GM19372 (cell line): ENCODE measurements at regions not wholly inside any gene's neighbourhood (a gene's known extent, or its start where the extent isn't known, plus 50 kb on each side); places are given as distances from the start of the nearest gene placed in this dataset.
"Not testable (repeated sequence)": the region's sequence is repeated elsewhere in the genome, so short reads cannot be mapped to it uniquely, and the experiment has no call there.

Experiments used
- ATAC-seq: cut with Tn5 transposase; IDR thresholded peaks from one replicate; pipeline ENCODE4 v1.9.1; 2021; ENCODE audit warnings: mild to moderate bottlenecking, low read depth, moderate library complexity; ENCODE audit not compliant: unreplicated experiment

DNA sequence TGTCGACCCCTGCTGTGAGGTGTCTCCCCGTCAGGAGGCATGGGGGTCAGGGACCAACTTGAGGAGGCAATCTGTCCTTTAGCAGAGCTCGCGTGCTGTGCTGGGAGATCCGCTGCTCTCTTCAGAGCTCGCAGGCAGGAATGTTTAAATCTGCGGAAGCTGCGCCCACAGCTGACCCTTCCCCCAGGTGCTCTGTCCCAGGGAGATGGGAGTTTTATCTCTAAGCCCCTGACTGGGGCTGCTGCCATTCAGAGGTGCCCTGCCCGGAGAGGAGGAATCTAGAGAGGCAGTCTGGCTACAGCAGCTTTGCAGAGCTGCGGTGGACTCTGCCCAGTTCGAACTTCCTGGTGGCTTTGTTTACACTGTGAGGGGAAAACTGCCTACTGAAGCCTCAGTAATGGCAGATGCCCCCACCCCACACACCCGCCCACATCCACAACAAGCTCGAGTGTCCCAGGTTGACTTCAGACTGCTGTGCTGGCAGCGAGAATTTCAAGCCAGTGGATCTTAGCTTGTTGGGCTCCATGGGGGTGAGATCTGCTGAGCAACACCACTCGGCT, 133.1 kb downstream of the CENPC start:
- not testable (repeated sequence) for ATAC-seq

DNA sequence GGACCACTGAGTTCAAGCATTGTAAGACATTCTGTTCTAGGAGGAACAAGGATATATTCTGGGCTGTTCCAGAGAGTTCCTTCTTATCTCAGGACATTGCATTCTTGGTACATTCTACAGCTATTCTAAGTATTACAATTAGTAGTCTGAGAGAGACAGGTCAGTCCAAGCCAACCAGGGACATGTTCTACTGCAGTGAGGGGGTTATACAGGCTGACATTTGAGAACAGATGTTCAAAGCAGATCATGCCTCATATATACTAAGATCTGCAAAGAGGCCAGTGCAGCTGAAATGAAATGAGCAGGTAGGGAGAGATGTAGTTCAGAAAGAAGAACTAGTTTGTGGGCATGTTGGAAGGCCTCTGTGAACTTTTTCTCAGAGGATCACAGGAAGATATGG, 142.0 kb downstream of the CENPC start:
- no peak for ATAC-seq

DNA sequence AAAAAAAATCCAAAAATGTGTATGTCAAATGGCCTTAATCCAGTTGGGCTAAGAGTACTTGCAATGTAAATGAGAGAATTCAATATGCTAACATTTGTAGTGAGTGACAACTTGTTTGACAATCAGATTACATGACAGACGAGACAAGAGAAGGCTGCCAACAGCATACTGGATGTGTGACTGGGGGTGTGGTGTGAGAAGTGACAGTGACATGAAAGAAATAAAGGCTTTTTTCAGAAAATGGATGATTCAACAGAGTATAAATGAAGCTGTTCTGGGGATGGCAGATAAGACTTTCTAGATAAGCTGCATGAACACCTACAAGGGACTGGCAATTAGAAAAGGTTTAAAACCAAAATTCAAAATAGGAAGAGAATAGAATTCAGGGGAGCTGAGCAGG, 143.4 kb downstream of the CENPC start:
- ATAC-seq: no peak

DNA sequence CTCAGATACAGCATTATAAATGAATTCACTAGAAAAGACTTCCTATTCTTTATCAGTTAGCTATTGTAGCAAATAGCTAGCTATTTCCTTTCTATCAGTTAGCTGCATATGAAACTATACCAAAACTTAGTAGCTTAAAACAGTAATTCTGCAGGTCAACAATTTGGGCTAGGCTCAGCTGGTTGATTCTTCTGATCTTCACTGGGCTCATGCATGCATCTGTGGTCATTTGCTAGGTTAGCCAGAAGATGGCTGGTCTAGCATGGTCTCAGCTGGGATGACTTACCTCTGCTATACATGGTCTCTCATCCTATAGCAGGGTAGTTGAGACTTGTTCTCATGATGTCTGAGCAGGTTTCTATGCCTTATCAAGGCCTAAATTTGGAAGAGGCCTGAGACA, 147.4 kb downstream of the CENPC start:
- no peak for ATAC-seq

DNA sequence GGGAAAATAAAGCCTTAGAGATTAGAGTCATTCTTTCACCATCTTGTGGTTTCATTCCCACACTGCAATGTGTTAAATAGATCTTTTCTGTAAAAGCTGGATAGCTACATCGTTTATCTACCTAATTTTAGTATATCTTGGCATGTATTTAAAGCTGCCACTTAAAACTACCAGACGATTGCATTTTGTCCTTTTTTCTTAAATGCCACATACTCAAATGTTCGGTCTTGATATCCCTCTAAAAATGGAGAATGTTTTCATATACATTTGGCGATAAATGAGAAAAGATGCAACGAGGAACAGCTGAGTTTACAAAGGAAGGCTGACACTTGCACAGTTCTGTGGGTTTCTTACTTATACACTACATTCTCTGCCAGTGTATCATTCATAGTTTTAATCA, 148.3 kb downstream of the CENPC start:
- no peak for ATAC-seq

DNA sequence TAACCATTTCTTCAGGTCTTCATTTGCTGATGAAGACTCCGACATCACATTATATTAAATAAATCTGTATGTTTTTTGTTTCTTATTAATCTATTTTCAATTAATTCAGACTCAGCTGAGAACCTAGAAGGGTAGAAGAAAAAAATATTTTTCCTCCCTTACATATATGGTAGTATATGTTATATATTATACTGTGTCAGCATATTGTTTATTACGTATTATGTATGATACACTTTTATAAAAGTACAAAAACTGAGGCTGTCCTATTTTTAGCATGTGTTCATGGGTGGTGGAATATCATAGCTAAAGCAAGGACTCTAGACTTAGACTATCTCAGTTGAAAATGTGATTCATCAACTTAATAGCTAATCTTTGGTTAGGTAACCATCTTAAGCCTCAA, 149.3 kb downstream of the CENPC start:
- ATAC-seq: no peak

DNA sequence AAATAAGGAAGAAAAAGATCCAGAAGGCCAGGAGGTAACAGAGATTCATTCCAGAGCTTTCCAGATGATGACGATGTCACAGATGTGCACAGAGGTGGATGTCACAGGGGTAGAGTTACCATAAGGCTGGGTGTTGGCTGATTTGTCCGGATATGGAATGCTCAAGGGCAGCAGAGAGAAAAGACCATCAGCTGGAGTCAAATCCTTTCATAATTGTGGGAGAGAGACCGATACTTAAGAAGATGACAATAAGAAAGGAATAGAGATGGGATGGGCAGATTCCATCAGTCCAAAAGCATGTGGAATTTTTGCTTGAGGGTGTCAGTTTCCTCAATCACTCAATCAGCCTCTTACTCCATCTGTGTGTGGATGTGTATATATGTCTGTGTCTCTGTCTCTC, 150.4 kb downstream of the CENPC start:
- ATAC-seq: no peak

DNA sequence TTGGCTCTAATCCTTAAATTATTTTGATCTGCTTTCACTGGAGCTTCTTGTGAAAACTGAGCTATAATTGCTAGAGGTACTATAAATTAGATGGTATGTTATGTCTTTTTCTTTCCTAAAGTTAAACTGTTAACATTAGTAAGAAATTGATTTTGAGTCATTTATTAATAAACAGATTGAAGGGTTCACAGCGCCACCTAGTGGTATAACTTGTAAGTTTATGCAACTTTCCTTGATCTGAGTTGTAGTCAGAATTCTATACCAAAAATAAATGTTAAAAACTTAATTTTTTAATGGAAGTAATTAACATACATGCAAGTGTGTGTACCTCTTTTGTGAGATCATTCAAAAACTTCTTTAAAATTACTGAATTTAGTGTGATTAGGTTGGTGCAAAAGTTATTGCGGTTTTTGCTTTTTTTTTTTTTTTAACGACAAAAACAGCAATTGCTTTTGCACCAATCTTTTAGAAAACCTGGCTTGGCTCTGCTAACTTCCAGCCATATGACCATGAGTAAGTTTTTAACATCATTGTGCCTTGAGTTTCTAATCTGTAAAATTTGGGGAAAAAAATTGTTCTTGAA, 151.5 kb downstream of the CENPC start:
- no peak for ATAC-seq

DNA sequence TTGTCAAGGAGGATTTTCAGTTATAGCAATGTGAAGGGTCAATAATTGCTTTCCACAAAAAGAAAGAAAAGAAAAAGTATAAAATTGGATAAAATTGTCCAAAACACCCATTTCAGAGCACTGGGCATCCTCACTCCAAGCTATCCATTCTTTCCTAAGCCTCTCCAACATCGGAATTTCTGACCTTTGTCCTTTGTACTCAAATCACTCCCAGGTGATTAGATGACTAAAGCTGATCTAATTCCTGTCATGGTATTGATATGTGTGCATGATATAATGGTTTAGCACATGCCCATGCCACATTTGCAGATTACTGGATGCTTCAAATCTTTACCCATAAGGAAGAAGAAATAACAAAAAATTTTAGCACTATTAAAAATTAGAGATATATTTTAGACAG, 152.3 kb downstream of the CENPC start:
- no peak for ATAC-seq

DNA sequence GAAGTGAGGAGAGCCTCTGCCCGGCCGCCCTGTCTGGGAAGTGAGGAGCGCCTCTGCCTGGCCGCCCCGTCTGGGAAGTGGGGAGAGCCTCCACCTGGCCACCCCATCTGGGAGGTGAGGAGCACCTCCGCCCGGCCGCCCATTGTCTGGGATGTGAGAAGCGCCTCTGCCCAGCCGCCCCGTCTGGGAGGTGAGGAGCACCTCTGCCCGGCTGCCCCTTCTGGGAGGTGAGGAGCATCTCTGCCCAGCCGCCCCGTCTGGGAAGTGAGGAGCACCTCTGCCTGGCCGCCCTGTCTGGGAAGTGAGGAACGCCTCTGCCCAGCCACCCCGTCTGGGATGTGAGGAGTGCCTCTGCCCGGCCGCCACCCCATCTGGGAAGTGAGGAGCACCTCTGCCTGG, 163.9 kb downstream of the CENPC start:
- ATAC-seq: not testable (repeated sequence)

DNA sequence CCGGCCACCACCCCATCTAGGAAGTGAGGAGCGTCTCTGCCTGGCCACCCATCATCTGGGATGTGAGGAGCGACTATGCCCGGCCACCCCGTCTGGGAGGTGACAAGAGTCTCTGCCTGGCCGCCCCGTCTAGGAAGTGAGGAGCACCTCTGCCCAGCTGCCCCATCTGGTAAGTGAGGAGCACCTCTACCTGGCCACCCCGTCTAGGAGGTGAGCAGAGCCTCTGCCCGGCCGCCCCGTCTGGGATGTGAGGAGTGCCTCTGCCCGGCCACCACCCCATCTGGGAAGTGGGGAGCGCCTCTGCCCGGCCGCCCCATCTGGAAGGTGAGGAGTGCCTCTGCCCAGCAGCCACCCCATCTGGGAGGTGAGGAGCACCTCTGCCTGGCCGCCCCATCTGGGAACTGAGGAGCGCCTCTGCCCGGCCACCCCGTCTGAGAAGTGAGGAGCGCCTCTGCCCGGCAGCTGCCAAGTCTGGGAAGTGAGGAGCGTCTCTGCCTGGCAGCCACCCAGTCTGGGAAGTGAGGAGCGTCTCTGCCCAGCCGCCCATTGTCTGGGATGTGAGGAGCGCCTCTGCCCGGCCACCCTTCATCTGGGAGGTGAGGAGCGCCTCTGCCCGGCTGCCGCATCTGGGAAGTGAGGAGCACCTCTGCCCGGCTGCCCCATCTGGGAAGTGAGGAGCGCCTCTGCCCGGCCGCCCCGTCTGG, 164.4 kb downstream of the CENPC start:
- not testable (repeated sequence) for ATAC-seq

DNA sequence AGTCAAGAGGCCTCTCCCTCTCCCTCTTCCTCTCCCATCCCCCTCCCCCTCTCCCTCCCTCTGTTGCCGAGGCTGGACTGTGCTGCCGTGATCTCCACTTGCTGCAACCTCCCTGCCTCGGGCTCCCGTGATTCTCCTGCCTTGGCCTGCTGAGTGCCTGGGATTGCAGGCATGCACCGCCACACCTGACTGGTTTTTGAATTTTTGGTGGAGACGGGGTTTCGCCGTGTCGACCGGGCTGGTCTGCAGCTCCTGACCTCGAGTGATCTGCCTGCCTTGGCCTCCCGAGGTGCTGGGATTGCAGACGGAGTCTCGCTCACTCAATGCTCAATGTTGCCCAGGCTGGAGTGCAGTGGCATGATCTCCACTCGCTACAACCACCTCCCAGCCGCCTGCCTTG, 165.1 kb downstream of the CENPC start:
- ATAC-seq: no peak

DNA sequence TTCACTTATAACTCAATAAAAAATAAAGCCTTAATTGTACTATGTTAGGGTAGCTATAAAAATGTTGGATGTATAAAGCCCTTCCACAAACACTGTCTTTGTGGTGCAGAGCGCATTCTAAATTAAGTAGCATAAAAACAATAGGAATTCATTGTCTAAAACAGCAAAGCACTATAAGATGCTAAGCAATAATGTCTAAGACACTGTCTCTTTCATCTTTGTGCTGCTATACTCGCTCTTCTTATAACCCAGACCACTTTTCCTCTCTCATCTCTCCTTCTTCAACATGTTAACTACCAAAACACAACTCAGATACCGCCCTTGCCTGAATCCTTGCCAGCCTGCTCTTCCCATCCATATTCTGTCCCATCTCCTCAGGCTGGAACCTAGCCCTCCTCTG, 170.0 kb downstream of the CENPC start:
- no peak for ATAC-seq

DNA sequence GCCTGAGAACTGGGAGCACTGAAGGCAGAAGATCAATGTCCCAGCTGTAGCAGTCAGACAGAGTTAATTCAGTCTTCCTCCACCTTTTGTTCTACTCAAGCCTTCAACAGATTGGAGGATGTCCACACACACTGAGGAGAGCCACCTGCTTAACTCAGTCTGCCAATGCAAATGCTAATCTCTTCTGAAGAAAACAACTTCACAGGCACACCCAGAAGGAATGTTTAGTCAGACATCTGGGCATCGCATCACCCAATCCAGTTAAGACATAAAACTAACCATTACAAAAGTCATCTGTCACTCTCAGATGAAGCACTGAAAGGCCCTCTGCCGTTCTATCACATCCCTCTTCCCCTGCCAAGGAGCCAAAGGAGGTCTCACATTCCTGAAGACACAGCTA, 173.7 kb downstream of the CENPC start:
- ATAC-seq: no peak

DNA sequence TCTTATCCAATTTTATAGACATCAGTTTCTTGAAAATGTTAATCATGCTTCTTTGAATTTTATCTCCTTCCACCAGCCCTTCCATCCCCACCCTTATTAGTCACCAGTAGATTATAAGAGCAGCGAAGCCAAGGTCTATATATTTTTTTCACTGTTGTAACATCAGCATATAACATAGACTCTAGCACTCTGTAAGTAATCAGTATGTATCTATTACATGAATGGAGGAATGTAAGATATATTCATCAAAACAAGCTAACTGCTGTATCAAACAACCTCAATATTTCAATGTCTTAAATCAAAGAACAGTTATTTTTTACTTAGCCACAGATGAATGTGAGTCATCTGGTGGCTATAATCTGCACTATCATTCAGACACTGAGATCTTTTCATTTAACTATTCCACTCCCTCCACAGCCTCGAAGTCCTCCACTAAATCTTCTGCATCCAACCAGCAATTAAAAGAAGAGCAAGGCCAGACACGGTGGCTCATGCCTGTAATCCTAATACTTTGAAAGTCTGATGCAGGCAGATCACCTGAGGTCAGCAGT, 178.9 kb downstream of the CENPC start:
- ATAC-seq: no peak

DNA sequence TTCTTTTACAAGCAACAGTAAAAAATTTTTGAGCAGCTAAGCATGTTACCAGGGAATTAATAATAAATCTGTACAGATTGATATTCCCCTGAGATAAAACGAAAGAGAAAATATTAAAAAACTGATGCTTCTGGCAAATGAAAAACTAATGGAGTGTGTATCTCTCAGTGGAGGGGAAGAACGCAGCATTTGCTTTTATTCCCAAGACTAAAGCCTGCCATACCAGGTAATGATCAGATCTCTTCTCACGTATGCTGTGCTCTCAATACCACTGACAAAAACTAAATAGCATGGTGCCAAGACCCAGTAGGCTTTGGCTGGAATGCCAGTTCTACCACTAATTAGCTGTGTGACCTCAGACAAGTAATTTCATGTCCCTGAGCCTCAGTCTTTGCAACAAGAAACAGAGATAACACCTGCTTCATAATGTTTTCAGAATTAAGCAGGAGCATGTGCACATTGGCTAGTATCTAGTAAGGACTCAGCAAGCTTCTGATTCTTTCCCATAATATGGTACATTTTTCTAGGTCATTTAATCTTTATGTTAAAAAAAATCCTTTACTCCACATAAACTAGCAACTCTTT, 179.6 kb downstream of the CENPC start:
- ATAC-seq: no peak

DNA sequence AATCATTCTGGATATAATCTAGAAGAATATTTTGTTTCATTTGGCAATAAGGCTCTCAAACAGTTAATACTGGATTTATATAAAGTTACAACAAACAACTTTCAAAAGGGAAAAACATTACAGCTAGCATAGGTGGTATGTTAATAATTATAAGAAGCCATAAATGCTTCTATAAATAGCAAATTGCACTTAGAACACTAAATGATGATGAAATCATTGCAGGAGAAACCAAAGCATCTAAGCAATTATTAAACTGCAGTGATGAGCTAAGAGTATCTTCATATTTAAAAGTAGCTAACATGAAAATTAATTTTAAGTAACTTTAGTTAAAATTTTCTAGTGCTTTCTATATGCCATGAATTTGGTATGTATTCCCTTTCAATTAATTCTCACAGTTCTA, 189.5 kb downstream of the CENPC start:
- no peak for ATAC-seq

DNA sequence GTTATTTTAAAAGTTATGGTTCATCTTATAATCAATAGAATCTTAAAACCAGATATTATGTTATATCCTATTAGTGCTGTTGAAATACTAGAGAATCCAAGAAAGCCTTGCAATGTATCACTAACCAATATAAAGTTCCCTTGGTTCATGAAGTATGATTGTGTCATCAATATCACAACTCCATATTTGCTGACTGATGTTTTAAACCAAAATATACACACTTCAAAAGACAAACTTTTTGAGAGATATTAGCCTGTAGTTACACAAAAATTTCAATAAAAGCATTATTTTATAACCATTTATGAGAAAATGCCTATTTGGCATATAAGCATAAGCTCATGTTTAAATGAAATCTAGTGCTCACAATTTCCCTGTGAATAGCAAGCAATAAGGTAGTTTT, 198.6 kb downstream of the CENPC start:
- no peak for ATAC-seq

DNA sequence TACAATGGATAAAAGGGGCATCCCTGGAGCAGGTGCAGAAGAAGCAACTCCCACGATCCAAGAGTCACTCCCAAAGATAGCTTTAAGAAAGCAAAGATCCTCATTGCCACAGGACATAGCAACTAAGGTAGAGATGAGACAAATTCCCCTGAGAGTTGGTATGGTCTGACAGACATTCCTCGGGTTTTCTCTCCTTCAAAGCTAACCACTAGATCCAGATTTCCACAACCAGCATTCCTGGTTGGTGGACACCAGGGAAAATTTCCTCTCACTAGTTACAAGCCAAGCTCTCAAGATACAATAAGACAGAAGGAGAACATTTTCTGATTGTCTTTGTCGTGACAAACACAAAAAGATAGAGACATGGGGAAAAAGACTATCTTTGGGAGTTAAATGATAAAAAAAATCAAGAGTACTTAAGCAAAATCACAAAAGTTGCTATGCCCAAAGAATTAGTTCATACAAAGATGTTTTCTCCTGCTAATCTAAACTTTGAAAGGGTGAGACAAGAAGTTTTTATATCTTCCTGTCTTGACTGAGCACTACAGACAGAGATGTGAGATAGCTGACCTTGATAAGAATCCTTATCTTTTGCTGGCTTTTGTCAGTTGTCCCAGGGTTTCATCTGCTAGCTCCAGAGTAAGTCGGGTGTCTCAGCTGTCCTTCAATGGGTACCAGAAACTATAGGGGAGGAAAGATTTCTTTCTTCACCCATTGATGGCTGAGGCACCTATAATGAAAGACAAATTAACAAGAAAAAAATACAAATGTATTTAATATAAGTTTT, 200.5 kb downstream of the CENPC start:
- no peak for ATAC-seq

DNA sequence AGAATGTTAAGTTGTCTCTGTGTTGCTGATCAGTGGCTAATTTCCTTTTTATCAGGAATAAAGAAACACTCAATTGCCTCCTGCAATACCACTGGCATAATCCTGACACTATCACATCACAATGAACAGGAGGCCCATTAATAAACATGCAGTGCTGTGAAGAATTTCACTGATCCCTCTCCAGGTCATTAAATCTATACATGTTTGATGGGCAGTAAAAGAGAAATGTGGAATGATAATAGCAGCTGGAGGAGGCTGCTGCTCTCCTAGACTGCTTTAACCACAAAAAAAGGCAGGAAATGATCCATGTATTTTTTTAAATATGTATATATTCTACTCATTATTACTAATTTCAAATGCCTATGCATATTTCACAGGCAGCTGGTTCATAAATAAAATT, 202.1 kb downstream of the CENPC start:
- ATAC-seq: no peak

DNA sequence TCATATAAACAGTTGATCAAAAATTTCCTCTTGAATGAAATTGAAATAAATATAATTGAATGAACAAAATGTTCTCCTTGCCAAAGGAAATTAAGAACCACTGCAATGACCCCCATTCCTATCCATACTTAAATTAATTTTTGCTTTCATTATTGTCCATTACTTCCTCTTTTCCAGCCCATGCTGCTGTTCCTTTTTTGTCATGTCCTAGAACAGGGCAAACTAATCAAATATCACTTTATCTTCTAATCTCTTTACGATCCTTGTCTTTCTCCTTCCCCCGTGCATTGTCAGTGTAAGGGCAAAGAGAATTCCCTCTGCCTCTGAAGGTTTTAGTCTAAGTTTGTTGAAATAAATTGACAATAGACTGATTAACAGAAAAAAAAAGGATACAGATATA, 203.0 kb downstream of the CENPC start:
- ATAC-seq: no peak
